Natural killer cell (primary cell): ENCODE measurements at regions not wholly inside any gene's neighbourhood (a gene's known extent, or its start where the extent isn't known, plus 50 kb on each side); places are given as distances from the start of the nearest gene placed in this dataset.

Source experiments
- ATAC-seq, 3 donors: fragments of 150-1000 bp in 2 of 3; fragments of 200-7000 bp in 1 of 3; cut with Tn5 transposase; 1 replicate in 1 of 3; 2 replicates in 2 of 3; pipeline ENCODE4 v1.10.0; 2021; ENCODE audit warnings: mild to moderate bottlenecking in 2 of 3, moderate library complexity in 2 of 3
- DNase-seq, 2 donors: peaks; one replicate each; pipeline versions ENCODE4 v3.0.0 to v3.0.0-alpha.2; 2013 to 2021; ENCODE audit warnings: mixed read lengths in 1 of 2
- H3K27ac ChIP-seq: one replicate; pipeline ENCODE4 v1.5.1; 2013; ENCODE audit warnings: mild to moderate bottlenecking, low read length
- H3K27me3 ChIP-seq: one replicate; pipeline ENCODE4 v1.6.1; 2013; ENCODE audit warnings: low read length; ENCODE audit not compliant: control insufficient read depth, insufficient read depth
- H3K36me3 ChIP-seq: one replicate; pipeline ENCODE4 v1.6.1; 2013; ENCODE audit warnings: low read length; ENCODE audit not compliant: control insufficient read depth, insufficient read depth
- H3K4me1 ChIP-seq: one replicate; pipeline ENCODE4 v1.6.1; 2013; ENCODE audit warnings: low read length; ENCODE audit not compliant: control insufficient read depth, insufficient read depth
- H3K4me3 ChIP-seq: one replicate; pipeline ENCODE4 v1.5.1; 2013; ENCODE audit warnings: low read length
- H3K9me3 ChIP-seq: one replicate; pipeline ENCODE4 v1.6.1; 2013; ENCODE audit warnings: low read length; ENCODE audit not compliant: control insufficient read depth, insufficient read depth
- H3K27ac Mint-ChIP-seq, 2 donors: one replicate each; pipeline ENCODE4 v1.8.0; 2022; ENCODE audit warnings: mild to moderate bottlenecking in 2 of 2, mixed read lengths in 2 of 2, moderate library complexity in 1 of 2
- H3K27me3 Mint-ChIP-seq, 2 donors: one replicate each; pipeline ENCODE4 v1.8.0; 2022; ENCODE audit warnings: low read depth in 2 of 2, mixed read lengths in 2 of 2
- H3K36me3 Mint-ChIP-seq: one replicate; pipeline ENCODE4 v1.8.0; 2022; ENCODE audit warnings: mixed read lengths
- H3K4me1 Mint-ChIP-seq, 2 donors: one replicate each; pipeline ENCODE4 v1.8.0; 2022; ENCODE audit warnings: mixed read lengths in 2 of 2
- H3K4me3 Mint-ChIP-seq: one replicate; pipeline ENCODE4 v1.8.0; 2022; ENCODE audit warnings: mild to moderate bottlenecking, moderate library complexity, mixed read lengths
- H3K9me3 Mint-ChIP-seq, 2 donors: one replicate each; pipeline ENCODE4 v1.8.0; 2022; ENCODE audit warnings: mixed read lengths in 2 of 2
- WGBS: methylation state at CpG from one replicate; pipeline ENCODE4 v1.1.7; 2013; ENCODE audit warnings: missing lambda C conversion rate; ENCODE audit not compliant: insufficient coverage; 5-methylcytosine and 5-hydroxymethylcytosine counted together
- intact Hi-C: fragments of 100-400 bp; cut with micrococcal nuclease; formaldehyde crosslinking; loops from one replicate; pipeline ENCODE4 v1.14.2; 2022
- TF ChIP-seq, protein P1 (sequence below): fragments of 200-600 bp; IDR thresholded peaks from one replicate; pipeline ENCODE4 v1.8.0; 2022; ENCODE audit warnings: antibody characterized with exemption

DNA sequence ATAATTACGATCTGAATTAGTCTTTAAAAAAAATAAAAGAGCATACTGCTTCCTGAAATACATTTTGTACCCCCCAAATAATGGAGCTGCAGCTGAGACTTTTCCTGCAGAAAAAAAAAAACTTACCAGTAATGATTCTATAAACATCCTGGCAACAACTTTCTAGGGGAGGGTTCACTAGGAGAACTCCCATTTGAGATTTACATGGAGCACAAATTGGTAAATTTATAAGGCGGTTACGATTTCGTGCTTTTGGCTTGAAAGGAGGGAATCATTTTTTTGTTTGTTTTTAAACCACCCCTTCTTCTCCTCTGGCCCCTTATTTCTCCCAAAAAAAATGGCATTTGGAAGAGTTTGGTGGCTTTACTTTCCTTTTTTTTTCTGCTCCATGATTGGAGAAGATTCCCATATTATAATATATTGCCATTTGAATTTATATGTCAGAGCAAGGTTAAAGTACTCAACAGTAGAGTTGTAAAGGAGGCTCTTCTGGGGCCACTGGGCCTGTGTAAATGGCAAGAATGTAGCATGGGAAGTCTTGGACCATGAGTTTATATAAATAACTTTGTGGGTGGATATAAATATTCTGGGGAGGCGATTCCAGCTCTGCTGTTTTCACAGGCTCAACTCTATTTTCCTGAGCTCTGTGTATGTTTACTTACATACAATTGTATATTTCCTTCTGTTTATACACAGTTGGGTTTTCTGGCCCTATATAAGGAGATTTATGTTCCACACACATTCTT, 159.9 kb downstream of the CSNK1G3 start:
- no peak overlapping the region for H3K27ac Mint-ChIP-seq
- Histone ChIP-seq H3K27ac (no peak overlapping the region), H3K4me1 (no peaks in the 10 kb centered on the region), H3K27me3 (no peaks in the 10 kb centered on the region), H3K36me3 (no peaks in the 10 kb centered on the region), H3K4me3 (no peak overlapping the region), H3K9me3 (no peaks in the 10 kb centered on the region)
- no peaks in the 10 kb centered on the region for H3K36me3 Mint-ChIP-seq
- WGBS: no CpG with 5 or more reads among the region's 5 CpGs
- no peak overlapping the region for H3K4me3 Mint-ChIP-seq
- ATAC-seq (no peak), DNase-seq (no peak)
- H3K9me3 Mint-ChIP-seq: no peaks in the 10 kb centered on the region
- intact Hi-C loops: no loop called here
- TF ChIP-seq, protein P1, sequence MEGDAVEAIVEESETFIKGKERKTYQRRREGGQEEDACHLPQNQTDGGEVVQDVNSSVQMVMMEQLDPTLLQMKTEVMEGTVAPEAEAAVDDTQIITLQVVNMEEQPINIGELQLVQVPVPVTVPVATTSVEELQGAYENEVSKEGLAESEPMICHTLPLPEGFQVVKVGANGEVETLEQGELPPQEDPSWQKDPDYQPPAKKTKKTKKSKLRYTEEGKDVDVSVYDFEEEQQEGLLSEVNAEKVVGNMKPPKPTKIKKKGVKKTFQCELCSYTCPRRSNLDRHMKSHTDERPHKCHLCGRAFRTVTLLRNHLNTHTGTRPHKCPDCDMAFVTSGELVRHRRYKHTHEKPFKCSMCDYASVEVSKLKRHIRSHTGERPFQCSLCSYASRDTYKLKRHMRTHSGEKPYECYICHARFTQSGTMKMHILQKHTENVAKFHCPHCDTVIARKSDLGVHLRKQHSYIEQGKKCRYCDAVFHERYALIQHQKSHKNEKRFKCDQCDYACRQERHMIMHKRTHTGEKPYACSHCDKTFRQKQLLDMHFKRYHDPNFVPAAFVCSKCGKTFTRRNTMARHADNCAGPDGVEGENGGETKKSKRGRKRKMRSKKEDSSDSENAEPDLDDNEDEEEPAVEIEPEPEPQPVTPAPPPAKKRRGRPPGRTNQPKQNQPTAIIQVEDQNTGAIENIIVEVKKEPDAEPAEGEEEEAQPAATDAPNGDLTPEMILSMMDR: no peak
- no peaks in the 10 kb centered on the region for H3K27me3 Mint-ChIP-seq
- H3K4me1 Mint-ChIP-seq: no peaks in the 10 kb centered on the region

DNA sequence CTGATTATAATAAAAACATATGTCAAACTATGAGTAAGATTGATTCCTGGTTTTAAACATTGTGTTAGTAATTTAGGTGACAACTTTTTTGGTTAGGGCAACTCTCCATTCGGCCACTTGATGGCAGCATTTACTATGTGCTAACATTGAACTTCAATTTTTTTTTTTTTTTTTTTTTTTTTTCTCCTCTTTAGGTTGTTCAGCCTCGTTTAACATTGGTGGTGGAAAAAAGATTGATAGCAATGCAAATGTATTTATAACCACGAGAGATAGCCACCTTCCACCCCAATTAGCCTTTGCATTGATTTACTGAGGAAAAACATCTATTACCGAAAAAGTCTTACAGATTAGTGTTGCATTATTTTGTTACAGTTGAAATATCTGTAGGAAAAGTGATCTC, 159.1 kb downstream of the CSNK1G3 start:
- Mint-ChIP-seq H3K27ac (no peak overlapping the region), H3K4me1 (peaks cover 0 to 5% of the 10 kb centered on the region in 2 donors), H3K9me3 (no peaks in the 10 kb centered on the region), H3K27me3 (no peaks in the 10 kb centered on the region), H3K36me3 (no peaks in the 10 kb centered on the region), H3K4me3 (no peak overlapping the region)
- H3K9me3 ChIP-seq: no peaks in the 10 kb centered on the region
- TF ChIP-seq, protein P1: peak; percentile 75
- H3K4me1 ChIP-seq: no peaks in the 10 kb centered on the region
- peak; percentile 18 to 62 for DNase-seq
- H3K27me3 ChIP-seq: no peaks in the 10 kb centered on the region
- H3K27ac ChIP-seq: no peak overlapping the region
- H3K36me3 ChIP-seq: no peaks in the 10 kb centered on the region
- H3K4me3 ChIP-seq: no peak overlapping the region
- peak in 2 of 3 donors; percentile 52 to 65 for ATAC-seq
- intact Hi-C loops: no loop called here
- WGBS: no CpG with 5 or more reads among the region's 4 CpGs
